ENCODE measurements at regions not wholly inside any gene's neighbourhood (a gene's known extent, or its start where the extent isn't known, plus 50 kb on each side); places are given as distances from the start of the nearest gene placed in this dataset.
A peak's percentile ranks its signal among the peaks of the same experiment; 100 is the strongest.

DNA sequence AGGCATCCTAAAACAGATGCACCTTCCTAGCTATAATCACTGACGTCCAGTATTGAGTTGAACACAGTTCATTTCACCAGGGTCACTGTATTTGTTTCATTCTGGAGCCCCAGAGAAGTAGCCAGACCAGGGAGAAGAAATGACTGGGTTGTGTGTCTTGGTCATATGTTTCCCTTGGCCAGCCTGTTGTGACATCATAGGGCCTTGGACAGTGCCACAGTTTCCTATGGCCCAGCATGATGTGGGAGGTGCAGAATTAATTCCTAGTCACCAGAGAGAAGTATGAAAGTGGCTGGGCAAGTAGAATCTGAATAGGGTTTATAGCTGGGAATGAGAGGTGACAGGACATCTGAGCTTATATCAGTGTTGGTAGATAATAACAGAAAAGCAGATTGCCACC lies 84.0 kb upstream of the ZBED5 start:
- no peak for DNase-seq

DNA sequence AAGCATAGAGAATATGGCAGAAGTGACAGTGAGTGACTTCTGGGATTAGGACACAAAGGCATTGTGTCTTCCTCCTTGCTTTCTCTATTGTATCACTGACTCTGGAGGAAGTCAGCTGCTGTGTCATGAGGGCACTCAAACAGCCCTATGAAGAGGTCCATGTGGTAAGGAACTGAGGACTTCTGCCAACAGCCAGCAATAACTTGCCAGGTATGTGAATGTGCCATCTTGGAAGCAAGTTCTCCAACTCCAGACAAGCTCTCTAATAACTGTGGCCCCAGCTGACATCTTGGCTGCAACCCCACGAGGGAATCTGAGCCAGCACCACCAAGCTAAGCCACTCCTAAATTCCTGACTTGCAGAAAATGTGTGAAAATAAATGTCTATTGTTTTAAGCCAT lies 83.6 kb upstream of the ZBED5 start:
- no peak for DNase-seq

DNA sequence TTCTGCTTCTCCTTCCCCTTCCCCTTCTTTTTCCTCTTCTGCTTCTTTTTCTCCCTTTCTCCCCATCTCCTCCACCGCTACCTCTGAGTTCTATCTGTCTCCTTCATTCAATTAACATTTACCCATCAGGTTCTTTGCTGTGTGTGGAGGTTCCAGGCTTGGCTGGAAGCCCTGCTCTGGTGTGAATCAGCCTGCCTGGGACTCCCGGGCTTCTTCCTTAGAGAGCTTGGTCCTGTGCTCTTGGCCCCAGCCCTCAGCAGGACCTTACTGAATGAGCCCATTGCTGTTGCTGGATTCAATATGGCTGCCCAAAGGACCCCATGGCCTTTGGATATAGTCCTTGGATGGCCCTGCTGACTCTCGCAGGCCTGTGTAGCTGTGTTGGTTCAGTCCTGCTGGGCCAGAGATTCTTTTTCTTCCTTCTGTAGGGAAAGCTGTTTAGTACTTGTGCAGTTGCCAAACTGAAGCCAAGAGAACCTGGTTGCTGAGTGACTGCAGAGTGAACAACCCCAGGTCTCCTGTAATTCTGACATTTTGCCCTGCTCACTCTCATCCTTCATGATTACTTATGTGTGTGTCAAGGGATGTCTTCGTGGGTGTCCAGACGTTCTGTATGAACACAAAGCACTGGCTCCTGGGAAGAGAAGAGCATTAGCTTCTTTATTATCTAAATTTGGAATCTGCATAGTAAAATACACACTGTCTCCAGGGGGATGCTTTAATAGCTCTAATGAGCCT lies 81.0 kb upstream of the ZBED5 start:
- DNase-seq: no peak

DNA sequence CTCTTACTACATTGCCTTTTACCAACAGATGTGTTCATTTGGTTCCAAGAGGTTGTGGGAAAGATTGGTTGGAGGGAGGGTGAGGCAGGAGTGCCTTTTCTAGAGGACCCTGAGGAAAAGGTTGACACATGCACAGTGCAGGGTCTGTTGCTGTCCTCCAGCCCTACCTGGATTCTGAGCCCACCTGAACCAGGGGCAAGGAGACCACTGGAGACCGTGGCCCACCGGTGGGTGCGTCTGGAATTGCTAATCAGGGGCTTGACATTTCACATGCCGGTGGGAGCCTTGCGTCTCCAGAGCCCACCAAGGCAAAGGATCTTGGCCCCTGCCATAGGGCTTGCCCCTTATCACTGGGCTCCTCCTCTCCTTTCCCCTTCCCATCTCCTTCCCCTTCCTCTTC lies 80.4 kb upstream of the ZBED5 start:
- no peak for DNase-seq

DNA sequence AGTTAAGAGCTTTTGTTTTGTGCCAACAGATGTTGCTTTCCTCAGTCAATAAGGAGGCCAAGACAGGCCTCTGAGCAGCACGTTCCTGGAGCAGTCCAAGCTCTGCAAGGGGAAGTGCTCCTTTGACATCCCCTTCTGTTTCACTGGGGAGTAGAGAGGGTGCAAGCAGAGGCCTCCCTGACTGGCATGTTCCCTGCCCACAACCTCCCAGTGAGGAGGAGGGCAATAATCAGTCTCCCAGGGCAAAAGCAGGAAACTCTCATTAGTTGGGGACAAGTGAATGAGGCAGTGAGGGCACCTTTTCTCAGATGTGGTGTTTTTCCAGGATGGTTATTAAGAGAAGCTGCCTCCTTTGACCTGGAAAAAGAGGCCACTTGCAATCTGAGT lies 79.5 kb upstream of the ZBED5 start:
- DNase-seq: no peak

DNA sequence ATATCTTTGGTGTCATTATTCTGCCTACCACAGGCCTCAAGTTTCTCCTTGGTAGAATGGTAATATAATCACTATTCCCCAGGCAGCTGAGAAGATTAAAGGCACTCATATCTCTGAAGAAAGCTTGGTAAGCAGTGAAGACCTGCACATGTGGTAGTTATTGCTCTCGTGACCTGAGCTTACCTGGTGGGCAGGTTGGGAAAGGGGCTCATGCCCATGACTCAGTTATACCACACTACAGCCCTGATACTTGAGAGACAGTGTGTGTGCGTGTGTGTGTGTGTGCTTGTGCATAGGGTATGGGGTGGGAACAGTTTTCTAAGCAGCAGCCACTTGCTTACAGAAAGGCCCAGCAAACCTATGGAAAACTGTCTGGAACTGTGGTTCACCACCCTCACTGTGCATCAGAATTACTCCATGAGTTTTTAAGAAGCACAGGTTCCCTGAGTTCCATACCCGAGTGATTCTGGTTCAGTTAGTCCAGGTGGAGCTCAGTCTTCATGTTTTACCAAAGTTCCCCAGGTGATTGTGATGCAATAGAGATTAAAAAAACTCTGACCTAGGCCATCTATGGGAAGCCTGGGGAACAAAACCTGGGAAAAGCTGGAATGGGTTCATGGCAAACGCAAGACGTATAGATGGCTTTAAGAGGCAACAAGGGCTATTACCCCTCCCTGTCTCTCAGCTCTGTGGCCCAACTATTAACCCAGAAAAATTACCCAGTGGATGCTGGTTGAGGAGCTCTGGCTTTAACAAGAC lies 79.0 kb upstream of the ZBED5 start:
- DNase-seq: no peak

DNA sequence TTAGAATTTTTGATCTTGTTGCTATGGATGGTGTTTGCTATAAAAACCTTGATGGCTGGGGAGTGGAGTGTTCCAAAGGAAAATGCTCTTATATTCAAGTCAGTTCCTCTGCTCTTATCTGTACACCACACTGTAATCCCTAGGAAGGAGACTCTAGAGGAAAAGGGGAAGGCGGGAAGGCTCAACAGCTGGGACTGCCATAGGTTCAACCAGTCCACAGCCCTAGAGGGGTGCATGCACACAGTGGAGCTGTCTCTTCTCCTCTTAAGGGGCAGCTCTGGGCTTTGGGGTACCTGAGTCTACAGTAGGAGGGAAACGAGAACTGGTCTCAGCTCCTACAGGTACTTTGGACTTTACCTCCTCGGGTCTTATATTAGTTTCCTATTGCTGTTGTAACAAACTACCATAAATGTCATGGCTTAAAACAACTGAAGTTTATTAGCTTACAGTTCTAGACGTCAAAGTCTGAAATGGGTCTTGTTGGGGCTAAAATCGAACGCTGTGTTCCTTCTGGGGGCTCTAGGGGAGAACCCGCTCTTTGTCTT lies 77.2 kb upstream of the ZBED5 start:
- DNase-seq: no peak

DNA sequence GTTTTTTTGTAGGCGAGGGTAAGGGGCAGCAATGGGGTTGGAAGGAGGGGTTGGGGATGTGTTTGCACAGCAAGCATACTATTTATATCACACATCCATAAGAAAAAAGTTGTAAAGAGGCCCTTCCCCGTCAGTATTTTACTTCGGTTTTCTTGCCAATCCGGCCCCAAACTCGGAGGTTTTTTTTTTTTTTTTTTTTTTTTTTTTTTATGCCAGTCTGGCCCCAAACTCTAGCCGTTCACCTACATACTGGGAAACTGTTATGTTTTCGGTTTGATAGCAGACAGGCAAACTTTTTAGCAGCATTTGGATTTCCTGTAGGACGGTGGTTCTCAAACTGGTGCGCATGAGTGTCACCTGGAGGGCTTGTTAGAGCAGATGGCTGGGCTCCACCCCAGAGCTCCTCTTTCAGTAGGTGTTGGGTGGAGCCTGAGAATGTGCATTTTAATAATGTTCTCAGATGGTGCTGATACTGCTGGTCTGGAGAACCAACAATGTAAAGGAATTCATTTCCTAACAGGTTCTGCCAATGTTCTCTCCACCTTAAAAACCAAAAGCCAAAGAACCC lies 76.5 kb upstream of the ZBED5 start:
- no peak for DNase-seq

DNA sequence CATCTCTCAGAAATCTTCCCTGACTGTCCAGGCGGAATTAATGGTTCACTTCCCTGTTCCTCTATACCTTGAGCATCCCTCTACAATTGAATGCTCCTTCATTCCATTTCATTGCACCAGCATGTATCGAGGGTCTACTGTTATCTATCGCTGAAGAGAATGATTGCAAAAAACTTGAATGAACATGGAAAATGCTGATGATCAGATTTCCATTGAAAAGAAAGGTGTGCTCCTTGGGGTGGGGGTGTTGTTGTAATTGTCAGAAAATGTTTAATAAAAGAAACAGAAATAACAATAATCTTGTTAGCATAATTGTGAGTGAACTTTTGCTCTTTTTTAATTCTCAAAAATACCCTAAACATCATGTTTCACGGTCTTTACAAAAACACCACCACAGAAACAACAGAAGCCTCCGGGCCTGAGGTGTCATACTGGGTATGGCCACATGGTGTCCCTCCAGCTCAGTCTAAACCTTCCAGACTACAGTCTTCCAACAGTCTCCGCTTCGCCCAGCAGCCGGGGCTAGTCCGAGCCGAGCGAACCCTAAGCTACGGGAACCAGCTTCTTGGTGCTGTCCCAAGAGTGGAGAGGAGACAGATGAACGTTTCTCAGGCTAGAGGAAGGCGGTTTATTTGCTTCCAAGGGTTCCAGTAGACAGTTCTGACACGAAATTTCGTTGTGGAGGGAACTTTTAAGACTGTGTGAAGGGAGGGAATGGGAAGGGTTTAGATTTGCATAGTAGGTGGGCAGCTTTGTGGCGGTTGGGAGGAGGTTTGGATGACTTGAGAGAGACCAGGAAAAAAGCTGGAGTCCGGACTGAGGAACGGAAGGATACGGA lies 75.8 kb upstream of the ZBED5 start:
- DNase-seq: peak; percentile 8

DNA sequence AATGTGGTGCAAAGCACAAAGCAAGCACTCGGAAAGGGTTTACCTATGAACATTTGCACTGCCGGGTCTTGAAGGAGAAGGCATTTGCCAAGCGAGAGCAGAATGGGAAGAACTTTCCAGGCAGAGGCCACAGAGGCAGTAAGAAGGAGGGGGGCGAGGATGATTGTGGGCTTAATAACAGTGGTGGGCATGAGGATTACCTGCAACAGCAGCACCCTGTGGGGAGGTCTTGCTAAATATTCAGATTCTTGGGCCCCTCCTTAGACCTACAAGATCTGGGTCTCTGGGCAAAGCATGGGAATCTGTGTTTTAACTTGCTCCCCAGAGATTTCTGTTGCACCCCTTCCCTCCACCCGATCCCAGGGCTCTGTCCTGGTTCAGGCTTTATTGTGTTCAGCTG lies 75.1 kb upstream of the ZBED5 start:
- no peak for DNase-seq

DNA sequence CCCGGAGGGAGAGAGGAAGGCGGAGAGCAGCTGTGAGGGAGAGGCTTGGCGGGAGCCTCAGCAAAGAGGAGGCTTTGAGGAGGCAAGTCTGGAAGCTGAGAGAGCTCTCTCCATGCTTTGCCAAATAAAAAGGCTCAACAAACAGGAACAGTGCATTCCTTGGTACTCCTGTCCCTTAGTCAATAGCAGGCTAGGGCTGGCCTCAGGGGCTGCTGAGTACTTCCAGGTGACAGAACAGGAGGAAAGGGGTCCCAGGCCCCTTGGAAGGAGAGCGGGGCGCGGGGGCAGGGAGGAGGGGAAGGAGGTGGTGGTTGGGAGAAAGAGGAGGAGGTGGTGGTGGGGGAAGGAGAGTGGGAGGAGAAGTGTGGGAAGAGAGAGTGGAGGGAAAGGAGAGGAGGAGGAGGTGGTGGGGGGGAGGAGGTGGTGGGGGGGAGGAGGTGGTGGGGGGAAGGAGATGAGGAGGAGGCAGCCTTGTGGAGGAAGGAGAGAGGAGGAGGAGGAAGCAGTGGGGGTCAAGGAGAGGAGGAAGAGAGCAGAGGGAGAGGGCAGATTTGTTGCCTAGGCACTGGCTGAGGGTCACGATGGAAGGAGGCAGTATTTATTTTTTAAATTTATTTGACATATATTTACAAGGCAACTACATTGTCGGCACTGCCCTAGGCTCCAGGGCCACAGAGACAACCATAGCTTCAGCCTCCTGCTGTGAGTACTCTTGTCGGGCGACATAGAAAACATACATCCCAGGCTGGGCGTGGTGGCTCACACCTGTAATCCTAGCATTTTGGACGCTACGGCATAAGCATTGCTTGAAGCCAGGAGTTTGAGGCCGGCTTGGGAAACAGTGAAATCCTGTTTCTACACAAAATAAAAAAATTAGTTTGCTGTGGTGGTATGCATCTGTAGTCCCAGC lies 74.2 kb upstream of the ZBED5 start:
- no peak for DNase-seq

DNA sequence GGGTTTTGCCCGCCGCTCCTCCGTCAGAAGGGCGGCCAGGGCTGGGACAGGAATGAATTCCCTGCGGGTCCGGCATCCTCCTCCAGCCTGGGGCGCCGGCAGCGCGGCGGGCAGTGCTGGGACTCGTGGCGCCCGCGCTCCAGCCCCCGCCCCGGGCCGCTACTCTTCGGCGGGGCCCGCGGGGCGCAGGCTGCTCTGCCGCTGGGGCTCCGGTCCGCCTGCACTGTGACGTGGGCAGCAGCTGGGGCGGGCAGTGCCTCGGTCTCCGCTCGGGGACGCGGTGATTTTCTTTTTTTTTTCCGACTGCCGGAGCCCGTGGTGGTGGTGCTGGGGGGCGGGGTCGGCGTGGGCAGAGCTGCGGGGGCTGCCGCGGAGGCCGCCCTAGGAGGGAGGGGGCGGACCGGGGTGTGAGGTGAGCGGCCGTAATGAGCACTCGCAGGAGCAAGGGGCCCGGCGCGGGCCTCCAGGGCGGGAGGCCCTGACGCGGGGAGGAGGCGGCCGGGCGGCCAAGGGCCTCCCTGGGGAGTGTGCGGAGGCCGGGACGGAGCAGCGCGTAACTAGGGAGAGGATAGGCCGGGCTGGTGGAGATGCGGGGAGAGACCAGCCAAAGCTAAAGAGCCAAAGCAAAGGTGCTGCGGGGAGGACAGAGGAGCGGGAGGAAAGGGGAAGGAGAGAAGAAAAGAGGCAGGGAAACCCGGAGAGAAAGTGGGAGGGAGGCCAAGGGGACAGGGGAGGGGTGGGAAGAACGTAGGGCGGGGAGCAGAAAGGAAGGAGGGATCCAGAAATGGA lies 73.3 kb upstream of the ZBED5 start:
- DNase-seq: no peak

DNA sequence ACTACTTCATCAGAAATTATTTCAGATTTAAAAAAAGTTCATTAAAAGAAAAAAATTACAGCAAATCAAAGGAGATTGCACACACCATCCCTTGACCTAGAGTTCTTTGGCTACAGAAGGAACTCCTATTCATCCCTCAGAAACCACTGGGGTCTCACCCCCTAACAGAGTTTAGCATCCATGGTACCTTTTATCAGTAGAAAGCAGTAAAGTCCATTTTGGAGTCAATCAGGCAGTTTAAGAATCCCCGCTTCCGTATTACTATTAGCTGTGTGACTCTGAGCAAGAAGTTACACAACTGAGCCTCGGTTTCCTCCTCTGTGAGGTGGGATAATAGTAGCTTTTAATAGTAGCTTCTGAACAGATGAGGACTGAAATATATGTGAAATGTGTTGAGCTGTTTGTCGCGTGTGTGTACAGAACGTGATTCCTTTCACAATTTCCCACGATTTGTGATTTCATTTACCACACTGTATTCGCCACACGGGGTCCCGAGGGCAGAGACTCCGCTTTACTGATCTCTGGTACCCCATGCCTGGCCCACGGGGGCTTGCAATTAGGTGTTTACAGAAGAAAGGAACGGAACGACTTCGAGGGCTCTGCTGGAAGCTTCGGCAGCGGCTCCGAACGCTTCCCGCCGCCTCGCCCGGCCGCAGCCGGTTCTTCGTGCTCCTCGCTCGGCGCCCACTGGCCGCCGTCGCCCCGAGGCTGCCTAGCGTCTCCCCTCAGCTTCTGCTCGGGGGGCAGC lies 72.5 kb upstream of the ZBED5 start:
- no peak for DNase-seq

DNA sequence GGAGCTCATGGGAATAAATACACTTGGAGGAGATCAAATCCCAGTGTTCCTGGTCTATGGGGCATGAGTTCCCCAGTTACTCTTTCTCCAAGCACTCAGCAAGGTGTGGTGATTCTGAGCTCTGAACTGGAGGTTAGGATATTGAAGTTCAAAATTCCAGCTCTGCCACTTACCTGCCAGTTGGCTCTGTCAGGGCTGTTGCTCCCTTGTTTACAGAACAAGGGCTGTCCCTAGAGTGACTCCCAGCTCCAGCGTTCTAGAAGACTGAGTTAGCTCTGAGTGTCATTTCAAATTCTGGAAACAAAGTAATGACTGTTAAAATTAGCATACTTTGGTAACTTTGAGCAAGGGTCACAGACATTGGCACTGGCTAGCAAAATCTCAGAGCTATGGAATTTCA lies 69.7 kb upstream of the ZBED5 start:
- no peak for DNase-seq

DNA sequence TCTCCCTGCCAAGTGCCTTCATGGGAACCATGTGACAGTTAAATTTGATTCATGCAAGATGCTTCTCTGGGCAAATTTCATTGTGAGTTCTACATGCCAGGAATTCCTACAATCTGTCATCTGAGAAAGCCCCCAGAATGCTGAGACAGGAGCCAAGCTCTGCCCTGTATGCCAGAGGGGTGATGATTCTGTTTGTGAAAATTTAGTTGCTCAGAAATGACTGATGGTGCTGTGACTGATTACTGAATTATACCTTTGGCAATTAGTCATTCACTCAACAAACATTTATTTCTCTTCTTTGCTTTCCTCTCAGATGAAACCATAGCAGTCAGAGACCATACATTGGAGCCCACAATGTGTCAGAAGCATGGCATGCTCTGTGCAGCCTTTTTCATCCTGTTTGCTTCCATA lies 69.0 kb upstream of the ZBED5 start:
- DNase-seq: no peak

DNA sequence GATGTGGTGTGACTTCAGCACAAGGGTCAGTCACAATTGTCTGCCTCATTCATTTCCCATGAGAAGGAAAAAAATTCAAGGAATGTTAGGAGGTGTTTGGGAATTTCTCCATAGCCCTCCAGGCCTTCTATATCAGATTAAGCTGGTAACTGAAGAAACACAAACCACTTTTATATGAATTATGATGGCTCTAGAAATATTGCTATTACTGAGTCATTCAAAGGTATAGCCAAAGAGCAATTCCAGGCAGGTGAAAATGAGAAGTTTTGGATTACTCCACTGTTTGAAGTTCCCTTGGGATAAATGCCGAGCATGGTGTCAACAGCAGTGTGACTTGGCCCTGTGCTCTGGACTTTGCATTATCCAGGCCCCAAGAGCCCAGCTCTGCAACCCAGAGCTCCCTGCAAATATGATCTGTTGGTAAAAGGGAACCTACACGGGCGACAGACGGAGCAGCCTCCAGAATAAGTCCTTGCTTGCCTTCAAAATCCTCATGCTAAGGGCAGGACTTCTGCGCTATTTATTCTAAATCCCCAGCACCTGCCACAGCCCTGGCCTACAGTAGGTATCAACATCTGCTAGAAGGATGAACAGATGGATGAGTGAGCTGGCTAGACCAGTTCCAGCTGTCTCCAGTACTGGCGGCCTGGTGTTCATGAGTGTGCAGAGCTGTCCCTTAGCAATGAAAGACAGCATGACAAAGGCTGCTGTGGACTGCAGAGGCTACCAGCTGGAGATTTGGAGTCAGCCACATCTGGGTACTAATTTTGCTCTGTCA lies 67.5 kb upstream of the ZBED5 start:
- DNase-seq: no peak

DNA sequence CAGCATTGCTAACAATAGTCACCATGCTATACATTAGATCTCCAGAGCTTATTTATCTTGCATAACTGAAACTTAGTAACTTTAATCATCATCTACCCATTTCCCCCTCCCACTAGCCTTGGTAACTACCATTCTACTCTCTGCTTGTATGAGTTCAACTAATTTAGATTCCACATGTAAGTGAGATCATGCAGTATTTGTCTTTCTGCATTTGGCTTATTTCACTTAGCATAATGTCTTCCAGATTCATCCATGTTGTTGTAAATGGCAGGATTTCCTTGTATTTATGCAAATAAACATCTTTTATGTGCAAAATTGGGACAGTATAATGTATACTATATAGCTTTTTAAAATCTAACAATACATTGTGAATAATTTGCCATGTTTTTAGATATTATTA lies 66.0 kb upstream of the ZBED5 start:
- no peak for DNase-seq

DNA sequence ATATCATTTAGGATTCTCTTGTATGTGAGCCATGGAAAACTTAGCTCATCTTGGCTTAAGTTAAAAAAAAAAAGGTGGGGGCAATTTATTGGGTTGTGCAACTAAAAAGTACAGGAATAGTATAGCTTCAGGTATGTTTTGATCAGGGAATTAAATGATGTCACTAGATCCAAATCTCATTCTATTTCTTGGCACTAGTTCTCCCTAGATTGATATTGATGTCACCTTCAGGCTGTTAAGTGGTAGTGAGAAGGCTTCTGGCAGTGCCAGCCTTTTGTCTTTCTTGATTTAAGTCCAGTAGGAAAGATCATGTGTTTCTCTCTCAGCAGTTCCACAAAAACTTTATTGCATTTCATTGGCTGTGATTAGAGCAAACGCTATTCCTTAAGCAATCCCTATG lies 65.0 kb upstream of the ZBED5 start:
- no peak for DNase-seq

DNA sequence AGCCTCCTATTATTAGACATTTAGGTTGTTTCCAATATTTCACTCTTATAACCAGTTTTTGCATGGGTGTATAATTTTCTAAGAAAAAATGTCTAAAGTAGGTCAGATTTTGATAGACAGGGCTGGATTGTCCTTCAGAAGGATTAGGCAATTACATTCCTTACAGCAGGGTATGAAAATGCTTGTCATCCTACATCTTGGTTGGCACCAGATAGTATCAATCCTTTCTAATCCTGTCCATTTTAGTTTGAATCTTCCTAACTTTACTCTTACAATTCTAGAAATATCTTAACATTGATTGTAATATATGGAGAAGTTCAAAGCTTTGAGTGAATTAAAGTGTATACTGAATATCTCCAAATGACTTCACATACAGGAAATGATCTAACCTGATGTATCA lies 63.0 kb upstream of the ZBED5 start:
- DNase-seq: no peak

DNA sequence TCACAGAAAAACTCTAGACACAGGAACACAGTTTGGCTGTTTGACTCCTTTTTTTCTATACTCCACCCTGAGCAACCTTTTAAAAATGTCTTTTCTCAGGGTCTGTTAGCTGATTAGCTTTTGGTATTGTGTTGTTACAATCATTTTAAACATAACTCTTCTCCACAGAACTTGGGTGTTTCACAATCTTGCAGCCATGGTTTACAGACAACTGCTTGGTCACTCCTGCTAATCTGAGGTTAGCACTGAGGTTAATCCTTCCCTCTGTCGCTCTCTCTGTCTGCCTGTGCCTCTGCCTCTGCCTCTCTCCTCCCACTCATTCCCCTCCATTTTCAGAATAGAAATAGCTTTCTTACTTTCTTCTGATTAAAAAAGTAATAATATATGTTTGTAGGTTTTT lies 62.4 kb upstream of the ZBED5 start:
- peak; percentile 26 for DNase-seq

Measured in GF-D8 (cell line).